Uterus (tissue), 3 donors: ENCODE measurements at regions not wholly inside any gene's neighbourhood (a gene's known extent, or its start where the extent isn't known, plus 50 kb on each side); places are given as distances from the start of the nearest gene placed in this dataset.

Source experiments
- DNase-seq, 2 donors: peaks; one replicate each; pipeline ENCODE4 v3.0.0-alpha.2; 2019 to 2020
- H3K27ac ChIP-seq, 2 donors: fragments of 200-600 bp; sonication (generic); 1 replicate in 1 of 2; 2 replicates in 1 of 2; pipeline ENCODE4 v1.5.1; 2016 to 2018
- H3K27me3 ChIP-seq, 2 donors: fragments of 200-600 bp; sonication (generic); one replicate each; pipeline ENCODE4 v1.5.1; 2018 to 2019; ENCODE audit warnings: control low read depth in 1 of 2
- H3K36me3 ChIP-seq, 2 donors: fragments of 200-600 bp; sonication (generic); one replicate each; pipeline ENCODE4 v1.5.1; 2019; ENCODE audit warnings: control low read depth in 1 of 2
- H3K4me1 ChIP-seq, 2 donors: fragments of 200-600 bp; sonication (generic); one replicate each; pipeline ENCODE4 v1.5.1; 2018 to 2019; ENCODE audit warnings: control low read depth in 1 of 2
- H3K4me3 ChIP-seq, 2 donors: fragments of 200-600 bp; sonication (generic); 1 replicate in 1 of 2; 2 replicates in 1 of 2; pipeline ENCODE4 v1.5.1; 2018 to 2019; ENCODE audit warnings: mild to moderate bottlenecking in 1 of 2
- H3K9me3 ChIP-seq, 2 donors: fragments of 200-600 bp; sonication (generic); one replicate each; pipeline ENCODE4 v1.5.1; 2019; ENCODE audit warnings: control low read depth in 1 of 2
- POLR2A ChIP-seq, 2 donors: fragments of 450-650 bp; IDR thresholded peaks; one replicate each; pipeline ENCODE4 v1.6.1; 2016; ENCODE audit warnings: antibody characterized with exemption in 2 of 2, mild to moderate bottlenecking in 1 of 2, moderate library complexity in 1 of 2
- intact Hi-C: fragments of 100-400 bp; cut with DNase I; formaldehyde crosslinking; loops from one replicate; pipeline ENCODE4 v1.15.1; 2023; ENCODE audit warnings: low total_unique reads
- TF ChIP-seq, protein P1 (sequence below), 4 experiments: fragments of 200-600 bp in 2 of 4; fragments of 450-650 bp in 2 of 4; sonication (generic) in 2 of 4; IDR thresholded peaks; one replicate each; pipeline ENCODE4 v1.5.1; 2016 to 2019; ENCODE audit warnings: antibody characterized with exemption in 4 of 4, mild to moderate bottlenecking in 2 of 4, moderate library complexity in 1 of 4
- donor health status: DM: yes; HTN: yes; CAD: no.

DNA sequence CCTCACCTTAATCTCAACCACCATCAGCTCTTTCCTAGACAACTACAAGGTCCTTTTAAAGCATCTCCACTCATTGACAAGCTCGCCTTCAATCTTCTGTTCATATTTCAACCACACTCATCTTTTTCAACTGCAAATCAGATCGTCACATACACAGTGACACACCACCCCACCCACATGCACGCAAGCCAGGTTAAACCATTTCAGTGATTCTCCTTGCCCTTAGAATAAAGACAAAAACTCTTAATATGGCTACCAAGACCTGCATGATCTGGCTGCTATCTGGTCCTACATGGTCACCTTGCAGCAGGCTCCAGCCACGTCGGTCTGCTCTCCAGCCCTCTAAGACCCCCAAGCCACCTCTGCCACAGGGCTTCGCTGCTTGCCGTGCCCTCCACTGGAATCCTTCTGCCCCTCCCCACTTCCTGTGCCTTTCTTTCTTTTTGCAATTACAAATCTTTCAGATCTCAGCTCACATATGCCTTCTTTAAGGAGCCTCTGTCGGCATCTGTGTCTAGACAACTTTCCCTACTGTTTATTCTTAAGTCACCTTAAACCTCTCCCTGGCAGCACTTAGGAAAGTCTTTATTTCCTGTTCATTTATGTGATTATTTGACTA lies 507.3 kb upstream of the ARID1B start:
- Histone ChIP-seq H3K27ac (no peak overlapping the region), H3K36me3 (no peaks in the 10 kb centered on the region), H3K9me3 (no peaks in the 10 kb centered on the region), H3K4me1 (no peaks in the 10 kb centered on the region), H3K4me3 (no peak overlapping the region), H3K27me3 (no peaks in the 10 kb centered on the region)
- TF ChIP-seq POLR2A (IDR thresholded peaks at IDR 0.05), result no peak
- TF ChIP-seq, protein P1, sequence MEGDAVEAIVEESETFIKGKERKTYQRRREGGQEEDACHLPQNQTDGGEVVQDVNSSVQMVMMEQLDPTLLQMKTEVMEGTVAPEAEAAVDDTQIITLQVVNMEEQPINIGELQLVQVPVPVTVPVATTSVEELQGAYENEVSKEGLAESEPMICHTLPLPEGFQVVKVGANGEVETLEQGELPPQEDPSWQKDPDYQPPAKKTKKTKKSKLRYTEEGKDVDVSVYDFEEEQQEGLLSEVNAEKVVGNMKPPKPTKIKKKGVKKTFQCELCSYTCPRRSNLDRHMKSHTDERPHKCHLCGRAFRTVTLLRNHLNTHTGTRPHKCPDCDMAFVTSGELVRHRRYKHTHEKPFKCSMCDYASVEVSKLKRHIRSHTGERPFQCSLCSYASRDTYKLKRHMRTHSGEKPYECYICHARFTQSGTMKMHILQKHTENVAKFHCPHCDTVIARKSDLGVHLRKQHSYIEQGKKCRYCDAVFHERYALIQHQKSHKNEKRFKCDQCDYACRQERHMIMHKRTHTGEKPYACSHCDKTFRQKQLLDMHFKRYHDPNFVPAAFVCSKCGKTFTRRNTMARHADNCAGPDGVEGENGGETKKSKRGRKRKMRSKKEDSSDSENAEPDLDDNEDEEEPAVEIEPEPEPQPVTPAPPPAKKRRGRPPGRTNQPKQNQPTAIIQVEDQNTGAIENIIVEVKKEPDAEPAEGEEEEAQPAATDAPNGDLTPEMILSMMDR (IDR thresholded peaks at IDR 0.05), result no peak
- DNase-seq, result no peak
- intact Hi-C loops, result no loop called here

DNA sequence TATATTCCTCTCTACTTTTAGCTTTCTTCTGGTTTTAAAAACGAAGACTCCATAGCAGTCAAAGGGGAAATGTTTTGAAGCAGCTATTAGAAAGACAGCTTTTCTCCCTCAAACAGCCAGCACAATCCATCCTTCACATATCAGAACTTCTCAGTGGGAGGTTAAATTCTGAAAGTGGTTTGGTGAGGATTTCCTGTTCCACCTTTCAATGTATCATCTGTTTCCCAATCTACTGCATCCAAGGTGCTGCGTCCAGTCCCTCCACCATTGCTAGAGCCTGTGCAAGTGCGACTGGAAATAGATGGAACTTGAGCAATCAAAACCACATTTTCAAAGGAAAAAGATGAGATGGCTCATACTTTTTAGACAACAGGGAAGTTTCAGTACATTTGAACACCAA lies 508.3 kb upstream of the ARID1B start:
- Histone ChIP-seq H3K9me3 (no peaks in the 10 kb centered on the region), H3K27ac (no peak overlapping the region), H3K4me1 (no peaks in the 10 kb centered on the region), H3K27me3 (no peaks in the 10 kb centered on the region), H3K4me3 (no peak overlapping the region), H3K36me3 (no peaks in the 10 kb centered on the region)
- DNase-seq, result no peak
- TF ChIP-seq, protein P1 (IDR thresholded peaks at IDR 0.05), result no peak
- no peak for TF ChIP-seq POLR2A (IDR thresholded peaks at IDR 0.05)
- intact Hi-C loops, result no loop called here

DNA sequence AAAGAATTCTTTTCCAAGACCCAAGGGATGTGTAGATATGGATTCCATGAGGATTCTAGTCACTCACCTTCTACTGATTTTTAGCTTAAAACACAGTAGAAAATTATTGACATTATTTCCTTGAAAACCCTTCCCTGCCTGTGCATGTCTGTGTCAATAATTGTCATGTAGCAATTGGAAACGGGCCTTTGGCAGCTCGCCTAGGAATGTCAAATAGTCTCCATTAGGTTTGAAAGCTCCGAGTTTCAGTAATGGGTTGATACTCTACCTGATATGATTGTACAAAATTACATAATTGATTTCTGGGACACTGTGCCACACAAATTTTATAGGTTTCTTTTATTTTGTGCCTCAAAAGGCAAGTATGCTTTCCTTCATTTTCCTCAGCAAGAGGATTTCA lies 515.2 kb upstream of the ARID1B start:
- H3K4me1 ChIP-seq, result no peaks in the 10 kb centered on the region
- H3K9me3 ChIP-seq, result no peaks in the 10 kb centered on the region
- H3K27ac ChIP-seq, result no peak overlapping the region
- no peaks in the 10 kb centered on the region for H3K36me3 ChIP-seq
- TF ChIP-seq POLR2A (IDR thresholded peaks at IDR 0.05), result no peak
- TF ChIP-seq, protein P1 (IDR thresholded peaks at IDR 0.05), result no peak
- intact Hi-C loops, result no loop called here
- DNase-seq, result no peak
- H3K27me3 ChIP-seq, result no peaks in the 10 kb centered on the region
- H3K4me3 ChIP-seq, result no peak overlapping the region

DNA sequence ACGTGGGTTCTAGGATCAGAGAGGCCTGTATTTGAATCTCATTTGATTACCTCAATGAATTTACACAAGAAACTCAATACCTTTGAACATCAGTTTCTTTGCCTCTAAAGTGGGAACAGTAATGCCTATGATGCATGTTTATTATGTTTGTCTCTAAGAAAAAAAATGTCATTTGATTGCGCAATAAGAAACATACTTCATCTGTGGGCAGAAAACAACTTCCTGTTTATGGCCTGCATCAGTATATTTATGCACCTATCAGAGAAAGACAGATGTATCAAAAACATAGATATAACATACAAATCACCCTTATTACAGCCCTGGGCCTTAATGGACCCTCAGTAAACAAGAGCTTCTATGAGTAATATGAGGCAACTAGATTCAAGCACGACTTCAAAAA lies 516.4 kb upstream of the ARID1B start:
- no peaks in the 10 kb centered on the region for H3K4me1 ChIP-seq
- no peak for DNase-seq
- no peaks in the 10 kb centered on the region for H3K36me3 ChIP-seq
- no peak for TF ChIP-seq POLR2A (IDR thresholded peaks at IDR 0.05)
- TF ChIP-seq, protein P1 (IDR thresholded peaks at IDR 0.05), result no peak
- no peak overlapping the region for H3K27ac ChIP-seq
- H3K27me3 ChIP-seq, result no peaks in the 10 kb centered on the region
- intact Hi-C loops, result no loop called here
- no peaks in the 10 kb centered on the region for H3K9me3 ChIP-seq
- H3K4me3 ChIP-seq, result no peak overlapping the region

- intact Hi-C loops, result no loop called here
- Histone ChIP-seq H3K36me3 (no peaks in the 10 kb centered on the region), H3K27ac (no peak overlapping the region), H3K9me3 (no peaks in the 10 kb centered on the region), H3K4me1 (no peaks in the 10 kb centered on the region), H3K27me3 (no peaks in the 10 kb centered on the region), H3K4me3 (no peak overlapping the region)
- TF ChIP-seq, protein P1 (IDR thresholded peaks at IDR 0.05), result no peak
- TF ChIP-seq POLR2A (IDR thresholded peaks at IDR 0.05), result no peak
- DNase-seq, result no peak
Observed at GRCh38 chr6:156258981-156259380, 518.2 kb upstream of the ARID1B start.
